GM19324 (cell line): ENCODE measurements at regions not wholly inside any gene's neighbourhood (a gene's known extent, or its start where the extent isn't known, plus 50 kb on each side); places are given as distances from the start of the nearest gene placed in this dataset.
"Not testable (repeated sequence)": the region's sequence is repeated elsewhere in the genome, so short reads cannot be mapped to it uniquely, and the experiment has no call there.

Experiments
- ATAC-seq: cut with Tn5 transposase; IDR thresholded peaks from one replicate; pipeline ENCODE4 v1.9.1; 2021; ENCODE audit warnings: mild to moderate bottlenecking, moderate library complexity; ENCODE audit not compliant: unreplicated experiment, low FRiP score

GRCh38 chr6:2346078-2346477, 100.7 kb upstream of the GMDS start:
- ATAC-seq: no peak

DNA sequence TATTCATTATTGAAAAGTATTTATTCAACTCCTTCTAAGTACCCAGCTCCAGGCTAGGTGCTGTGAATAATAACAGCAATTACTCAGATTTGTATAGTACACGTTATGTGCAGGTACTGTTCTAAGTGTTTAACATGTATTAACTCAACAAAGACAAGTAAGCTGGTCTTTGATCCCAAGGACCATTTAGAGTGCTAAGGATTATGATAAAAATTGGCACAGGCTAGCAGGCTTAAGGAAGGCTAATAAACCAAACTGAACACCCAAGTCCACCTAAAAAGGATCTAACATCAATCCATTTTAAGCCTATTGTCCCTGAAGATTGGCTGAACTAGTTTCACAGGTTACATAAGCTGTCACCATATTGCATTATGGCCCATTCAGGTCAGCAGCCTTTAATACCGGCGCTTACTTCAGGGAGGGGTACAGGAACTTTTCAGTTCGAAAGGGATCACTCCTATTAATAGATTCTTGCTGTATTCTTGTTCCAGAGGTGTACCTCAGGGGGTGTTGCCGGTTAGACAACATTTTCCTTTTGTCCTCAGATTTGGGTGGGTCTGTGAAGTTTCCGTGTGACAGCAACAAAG, 99.0 kb upstream of the GMDS start:
- no peak for ATAC-seq

DNA sequence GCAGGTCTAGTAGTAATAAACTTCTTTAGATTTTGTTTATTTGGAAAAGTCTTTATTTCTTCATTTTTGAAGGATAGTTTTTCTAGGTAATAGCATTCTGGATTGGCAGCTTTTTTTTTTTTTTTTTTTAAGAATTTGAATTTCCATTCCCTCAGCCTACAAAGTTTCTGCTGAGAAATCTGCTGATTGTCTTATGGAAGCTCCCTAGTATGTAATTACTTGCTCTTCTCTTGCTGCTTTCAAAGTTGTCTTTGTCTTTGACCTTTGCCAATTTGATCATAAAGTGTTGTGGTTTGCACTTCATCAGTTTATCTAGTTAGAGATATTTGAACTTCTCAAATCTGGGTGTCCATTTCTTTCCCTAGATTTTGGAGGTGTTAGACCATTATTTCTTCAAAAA, 82.2 kb upstream of the GMDS start:
- no peak for ATAC-seq

DNA sequence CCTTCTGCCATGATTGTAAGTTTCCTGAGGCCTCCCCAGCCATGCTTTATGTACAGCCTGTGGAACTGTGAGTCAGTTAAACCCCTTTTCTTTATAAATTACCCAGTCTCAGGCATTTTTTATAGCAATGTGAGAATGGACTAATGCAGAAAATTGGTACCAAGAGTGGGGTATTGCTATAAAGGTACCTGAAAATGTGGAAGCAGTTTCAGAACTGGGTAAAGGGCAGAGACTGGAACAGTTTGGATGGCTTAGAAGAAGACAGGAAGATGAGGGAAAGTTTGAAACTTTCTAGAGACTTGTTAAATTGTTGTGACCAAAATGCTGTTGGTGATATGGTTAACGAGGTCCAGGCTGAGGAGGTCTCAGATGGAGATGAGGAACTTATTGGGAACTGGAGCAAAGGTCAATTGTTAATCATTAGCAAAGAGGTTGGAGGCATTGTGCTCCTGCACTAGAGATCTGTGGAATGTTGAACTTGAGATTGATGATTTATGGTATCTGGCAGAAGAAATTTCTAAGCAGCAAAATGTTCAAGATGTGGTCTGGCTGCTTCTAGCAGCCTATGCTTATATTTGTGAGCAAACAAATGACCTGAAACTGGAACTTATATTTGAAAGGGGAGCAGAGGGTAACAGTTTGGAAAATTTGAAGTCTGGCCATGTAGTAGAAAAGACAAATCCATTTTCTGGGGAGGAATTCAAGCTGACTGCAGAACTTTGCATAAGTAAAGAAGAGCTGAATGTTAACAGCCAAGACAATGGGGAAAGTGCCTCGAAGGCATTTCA, 79.0 kb upstream of the GMDS start:
- ATAC-seq: no peak

GRCh38 chr6:2317498-2317897, 72.1 kb upstream of the GMDS start:
- not testable (repeated sequence) for ATAC-seq

GRCh38 chr6:2314641-2315040, 69.2 kb upstream of the GMDS start:
- no peak for ATAC-seq

GRCh38 chr6:2310042-2310441, 64.6 kb upstream of the GMDS start:
- ATAC-seq: no peak

GRCh38 chr6:2309122-2309521, 63.7 kb upstream of the GMDS start:
- ATAC-seq: no peak

DNA sequence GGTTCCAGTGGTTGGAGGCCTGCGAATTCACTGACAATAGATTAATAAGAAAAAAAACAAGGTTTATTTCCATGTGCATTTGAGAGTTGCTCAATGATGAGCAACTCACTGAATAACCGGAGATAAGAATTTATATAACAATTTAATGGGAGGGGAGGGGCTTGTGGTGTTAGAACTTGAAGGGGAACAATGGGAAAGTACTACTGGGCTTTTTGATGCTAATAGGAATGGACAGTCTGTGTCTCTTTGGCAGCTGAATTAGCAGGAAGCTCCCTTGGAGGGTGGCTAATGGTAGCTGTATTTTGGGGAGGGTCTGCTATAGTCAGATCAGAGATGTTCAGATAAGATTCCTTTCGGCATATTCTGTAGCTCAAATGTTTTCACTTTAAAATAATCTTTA, 62.4 kb upstream of the GMDS start:
- no peak for ATAC-seq

GRCh38 chr6:2305951-2306350, 60.5 kb upstream of the GMDS start:
- no peak for ATAC-seq

DNA sequence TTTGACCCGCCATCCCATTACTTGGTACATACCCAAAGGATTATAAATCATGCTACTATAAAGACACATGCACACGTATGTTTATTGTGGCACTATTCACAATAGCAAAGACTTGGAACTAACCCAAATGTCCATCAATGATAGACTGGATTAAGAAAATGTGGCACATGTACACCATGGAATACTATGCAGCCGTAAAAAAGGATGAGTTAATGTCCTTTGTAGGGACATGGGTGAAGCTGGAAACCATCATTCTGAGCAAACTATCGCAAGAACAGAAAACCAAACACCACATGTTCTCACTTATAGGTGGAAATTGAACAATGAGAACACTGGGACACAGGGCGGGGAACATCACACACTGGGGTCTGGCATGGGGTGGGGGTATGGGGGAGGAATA, 57.1 kb upstream of the GMDS start:
- ATAC-seq: not testable (repeated sequence)

DNA sequence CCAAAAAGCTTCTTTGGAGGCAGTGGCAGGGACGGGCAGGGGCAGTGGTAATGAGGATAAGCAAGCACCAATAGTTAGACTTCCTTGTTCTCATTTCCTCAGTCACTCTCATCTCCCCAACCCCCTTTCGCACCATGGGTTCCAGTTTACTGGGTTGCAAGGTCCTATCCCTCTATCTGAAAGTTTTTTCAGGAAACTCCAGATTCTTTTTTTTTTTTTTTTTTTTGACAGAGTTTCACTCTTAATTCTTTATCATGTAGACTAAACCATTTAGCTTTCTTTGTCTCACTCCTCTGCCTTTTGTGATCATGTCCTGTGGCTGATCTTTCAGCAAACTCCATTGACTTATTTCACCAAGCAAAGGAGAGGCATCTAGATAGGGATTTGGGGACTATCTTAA, 51.4 kb upstream of the GMDS start:
- ATAC-seq: no peak
